ENCODE measurements at regions not wholly inside any gene's neighbourhood (a gene's known extent, or its start where the extent isn't known, plus 50 kb on each side); places are given as distances from the start of the nearest gene placed in this dataset.
A peak's percentile ranks its signal among the peaks of the same experiment; 100 is the strongest.

- no peak for DNase-seq (ENCODE audit: low read depth, low spot score)
Measured at GRCh38 chr3:73808862-73809509, 184.2 kb upstream of the PDZRN3 start.

GRCh38 chr3:73805435-73805834, 180.7 kb upstream of the PDZRN3 start:
- no peak for DNase-seq (ENCODE audit: low read depth, low spot score)

- DNase-seq (ENCODE audit: low read depth, low spot score): no peak
Measured at GRCh38 chr3:73804204-73804603, 179.5 kb upstream of the PDZRN3 start.

- DNase-seq (ENCODE audit: low read depth, low spot score): no peak
Measured at GRCh38 chr3:73801444-73801843, 176.7 kb upstream of the PDZRN3 start.

- no peak for DNase-seq (ENCODE audit: low read depth, low spot score)
Measured at GRCh38 chr3:73797311-73797710, 172.6 kb upstream of the PDZRN3 start.

- no peak for DNase-seq (ENCODE audit: low read depth, low spot score)
Measured at GRCh38 chr3:73796382-73796781, 171.6 kb upstream of the PDZRN3 start.

GRCh38 chr3:73791356-73791755, 166.6 kb upstream of the PDZRN3 start:
- DNase-seq (ENCODE audit: low read depth, low spot score): no peak

- no peak for DNase-seq (ENCODE audit: low read depth, low spot score)
Measured at GRCh38 chr3:73789825-73790444, 165.2 kb upstream of the PDZRN3 start.

GRCh38 chr3:73787620-73788019, 162.9 kb upstream of the PDZRN3 start:
- DNase-seq (ENCODE audit: low read depth, low spot score): no peak

GRCh38 chr3:73786998-73787397, 162.3 kb upstream of the PDZRN3 start:
- no peak for DNase-seq (ENCODE audit: low read depth, low spot score)

- peak; percentile 84 for DNase-seq (ENCODE audit: low read depth, low spot score)
Measured at GRCh38 chr3:73786321-73786807, 161.6 kb upstream of the PDZRN3 start.

GRCh38 chr3:73784686-73785392, 160.1 kb upstream of the PDZRN3 start:
- peak; percentile 24 for DNase-seq (ENCODE audit: low read depth, low spot score)

- DNase-seq (ENCODE audit: low read depth, low spot score): no peak
Measured at GRCh38 chr3:73783811-73784210, 159.1 kb upstream of the PDZRN3 start.

GRCh38 chr3:73781541-73781940, 156.8 kb upstream of the PDZRN3 start:
- no peak for DNase-seq (ENCODE audit: low read depth, low spot score)

GRCh38 chr3:73774645-73775044, 149.9 kb upstream of the PDZRN3 start:
- DNase-seq (ENCODE audit: low read depth, low spot score): no peak

GRCh38 chr3:73773233-73773632, 148.5 kb upstream of the PDZRN3 start:
- no peak for DNase-seq (ENCODE audit: low read depth, low spot score)

- no peak for DNase-seq (ENCODE audit: low read depth, low spot score)
Measured at GRCh38 chr3:73772076-73772886, 147.5 kb upstream of the PDZRN3 start.

- DNase-seq (ENCODE audit: low read depth, low spot score): no peak
Measured at GRCh38 chr3:73768524-73769308, 144.0 kb upstream of the PDZRN3 start.

- DNase-seq (ENCODE audit: low read depth, low spot score): peak; percentile 37
Measured at GRCh38 chr3:73766599-73767381, 142.0 kb upstream of the PDZRN3 start.

- DNase-seq (ENCODE audit: low read depth, low spot score): no peak
Measured at GRCh38 chr3:73765878-73766545, 141.3 kb upstream of the PDZRN3 start.
